ENCODE measurements at regions not wholly inside any gene's neighbourhood (a gene's known extent, or its start where the extent isn't known, plus 50 kb on each side); places are given as distances from the start of the nearest gene placed in this dataset.

DNA sequence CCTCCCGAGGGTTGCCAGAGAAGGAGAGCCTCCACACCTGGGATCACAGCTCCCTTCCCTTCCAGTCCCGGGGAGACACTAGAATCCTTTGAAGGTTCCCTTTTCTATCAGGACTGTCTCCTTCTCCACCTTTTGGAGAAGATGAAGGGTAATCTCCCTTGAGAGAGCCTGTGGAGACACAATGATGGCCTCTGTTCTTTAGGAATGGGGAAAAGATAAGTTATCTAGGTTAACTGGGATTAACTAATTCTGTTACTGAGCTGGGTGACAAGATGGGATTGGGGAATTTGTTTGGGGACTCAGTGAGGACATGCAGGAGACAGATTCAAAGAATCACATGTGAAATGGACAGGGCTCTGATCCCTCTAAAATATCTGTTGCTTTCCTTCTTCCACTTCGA, 181.1 kb upstream of the BMPER start:
- CTCF ChIA-PET: no interaction called here
- in situ Hi-C loops (cut with HindIII; ENCODE audit: low pct_unique_long_range_greater_than_20kb, low sequenced_read_pairs): no loop called here
- intact Hi-C loops (cut with micrococcal nuclease; ENCODE audit: unreplicated experiment): no loop called here

DNA sequence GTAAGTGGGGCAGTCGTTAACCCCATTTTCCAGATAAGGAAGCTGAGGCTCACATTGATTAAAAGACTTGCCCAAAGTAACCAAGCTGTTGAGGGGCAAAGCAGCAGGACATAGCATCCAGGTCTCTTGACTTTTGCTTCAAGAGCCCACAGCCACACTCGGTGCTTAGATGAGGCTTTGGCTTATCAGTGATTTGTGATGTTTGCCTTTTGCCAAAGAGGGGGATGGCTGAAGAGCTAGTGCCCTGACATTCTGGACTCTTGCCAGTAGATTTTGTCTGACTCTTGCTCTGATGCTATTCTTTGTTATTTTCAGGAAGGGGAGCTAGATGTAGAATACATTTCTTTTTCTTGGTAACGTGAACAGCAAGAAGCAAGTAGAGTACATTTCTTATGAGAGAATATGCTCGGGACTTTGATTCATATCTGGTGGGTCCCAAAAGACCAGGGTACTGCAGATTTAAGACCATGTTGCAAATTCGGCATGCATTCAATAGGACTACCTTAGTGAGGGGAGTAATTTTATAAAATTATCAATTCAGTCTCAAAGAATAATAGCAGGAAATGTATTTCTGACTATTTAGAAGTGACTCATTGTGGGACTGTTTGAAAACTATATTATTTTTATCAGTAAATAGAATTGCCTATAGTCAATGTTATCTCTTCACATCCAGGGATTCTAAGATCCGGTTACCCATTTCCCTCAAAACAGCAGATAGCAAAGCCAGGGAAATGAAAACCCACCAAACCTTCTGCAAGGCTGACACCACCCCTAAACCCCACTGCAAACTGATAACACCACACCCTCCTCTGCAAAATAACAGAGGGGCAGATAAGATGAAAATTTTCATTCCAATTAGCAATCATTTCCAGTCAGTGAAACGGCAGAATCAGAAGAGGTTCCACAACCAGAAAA, 180.0 kb upstream of the BMPER start:
- DNase-seq (ENCODE audit: low read depth, low spot score): no peak
- no peaks in the 10 kb centered on the region for H3K4me1 ChIP-seq (ENCODE audit: control insufficient read depth, insufficient read depth, low read length)
- TF ChIP-seq, protein P1, sequence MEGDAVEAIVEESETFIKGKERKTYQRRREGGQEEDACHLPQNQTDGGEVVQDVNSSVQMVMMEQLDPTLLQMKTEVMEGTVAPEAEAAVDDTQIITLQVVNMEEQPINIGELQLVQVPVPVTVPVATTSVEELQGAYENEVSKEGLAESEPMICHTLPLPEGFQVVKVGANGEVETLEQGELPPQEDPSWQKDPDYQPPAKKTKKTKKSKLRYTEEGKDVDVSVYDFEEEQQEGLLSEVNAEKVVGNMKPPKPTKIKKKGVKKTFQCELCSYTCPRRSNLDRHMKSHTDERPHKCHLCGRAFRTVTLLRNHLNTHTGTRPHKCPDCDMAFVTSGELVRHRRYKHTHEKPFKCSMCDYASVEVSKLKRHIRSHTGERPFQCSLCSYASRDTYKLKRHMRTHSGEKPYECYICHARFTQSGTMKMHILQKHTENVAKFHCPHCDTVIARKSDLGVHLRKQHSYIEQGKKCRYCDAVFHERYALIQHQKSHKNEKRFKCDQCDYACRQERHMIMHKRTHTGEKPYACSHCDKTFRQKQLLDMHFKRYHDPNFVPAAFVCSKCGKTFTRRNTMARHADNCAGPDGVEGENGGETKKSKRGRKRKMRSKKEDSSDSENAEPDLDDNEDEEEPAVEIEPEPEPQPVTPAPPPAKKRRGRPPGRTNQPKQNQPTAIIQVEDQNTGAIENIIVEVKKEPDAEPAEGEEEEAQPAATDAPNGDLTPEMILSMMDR (IDR thresholded peaks at IDR 0.05): no peak
- TF ChIP-seq SIN3A (IDR thresholded peaks at IDR 0.05; ENCODE audit: borderline replicate concordance, insufficient read depth, low read depth, low read length): no peak
- TF ChIP-seq TCF7L2 (IDR thresholded peaks at IDR 0.05; ENCODE audit: low read depth, low read length): no peak
- in situ Hi-C loops (cut with HindIII; ENCODE audit: low pct_unique_long_range_greater_than_20kb, low sequenced_read_pairs) (no loop called here), intact Hi-C loops (cut with micrococcal nuclease; ENCODE audit: unreplicated experiment) (no loop called here)
- peaks cover 2% of the 10 kb centered on the region; the same call in 1 of the 2 replicates for H3K27me3 ChIP-seq (ENCODE audit: control insufficient read depth, insufficient read depth, low read length)
- no peaks in the 10 kb centered on the region for H3K36me3 ChIP-seq (ENCODE audit: control insufficient read depth, insufficient read depth, low read length)
- no peak overlapping the region for H3K4me3 ChIP-seq (ENCODE audit: low read depth in 2 of 2, low read length in 2 of 2)
- ChIA-PET CTCF (no interaction called here), POLR2A (no interaction called here)
- ATAC-seq: no peak
- H3K9me3 ChIP-seq (ENCODE audit: control insufficient read depth, insufficient read depth, low read depth, low read length): no peaks in the 10 kb centered on the region
- no TSS peak for BruUV-seq (replicated peaks)
- no peak overlapping the region for H3K27ac ChIP-seq (ENCODE audit: low read length)

More for the DNA sequence above, 181.1 kb upstream of the BMPER start:
- no peaks in the 10 kb centered on the region for H3K4me1 ChIP-seq (ENCODE audit: control insufficient read depth, insufficient read depth, low read length)
- H3K27me3 ChIP-seq (ENCODE audit: control insufficient read depth, insufficient read depth, low read length): peaks cover 2% of the 10 kb centered on the region; the same call in 1 of the 2 replicates
- no peaks in the 10 kb centered on the region for H3K9me3 ChIP-seq (ENCODE audit: control insufficient read depth, insufficient read depth, low read depth, low read length)
- no peak for DNase-seq (ENCODE audit: low read depth, low spot score)
- no peaks in the 10 kb centered on the region for H3K36me3 ChIP-seq (ENCODE audit: control insufficient read depth, insufficient read depth, low read length)
- TF ChIP-seq, protein P2, sequence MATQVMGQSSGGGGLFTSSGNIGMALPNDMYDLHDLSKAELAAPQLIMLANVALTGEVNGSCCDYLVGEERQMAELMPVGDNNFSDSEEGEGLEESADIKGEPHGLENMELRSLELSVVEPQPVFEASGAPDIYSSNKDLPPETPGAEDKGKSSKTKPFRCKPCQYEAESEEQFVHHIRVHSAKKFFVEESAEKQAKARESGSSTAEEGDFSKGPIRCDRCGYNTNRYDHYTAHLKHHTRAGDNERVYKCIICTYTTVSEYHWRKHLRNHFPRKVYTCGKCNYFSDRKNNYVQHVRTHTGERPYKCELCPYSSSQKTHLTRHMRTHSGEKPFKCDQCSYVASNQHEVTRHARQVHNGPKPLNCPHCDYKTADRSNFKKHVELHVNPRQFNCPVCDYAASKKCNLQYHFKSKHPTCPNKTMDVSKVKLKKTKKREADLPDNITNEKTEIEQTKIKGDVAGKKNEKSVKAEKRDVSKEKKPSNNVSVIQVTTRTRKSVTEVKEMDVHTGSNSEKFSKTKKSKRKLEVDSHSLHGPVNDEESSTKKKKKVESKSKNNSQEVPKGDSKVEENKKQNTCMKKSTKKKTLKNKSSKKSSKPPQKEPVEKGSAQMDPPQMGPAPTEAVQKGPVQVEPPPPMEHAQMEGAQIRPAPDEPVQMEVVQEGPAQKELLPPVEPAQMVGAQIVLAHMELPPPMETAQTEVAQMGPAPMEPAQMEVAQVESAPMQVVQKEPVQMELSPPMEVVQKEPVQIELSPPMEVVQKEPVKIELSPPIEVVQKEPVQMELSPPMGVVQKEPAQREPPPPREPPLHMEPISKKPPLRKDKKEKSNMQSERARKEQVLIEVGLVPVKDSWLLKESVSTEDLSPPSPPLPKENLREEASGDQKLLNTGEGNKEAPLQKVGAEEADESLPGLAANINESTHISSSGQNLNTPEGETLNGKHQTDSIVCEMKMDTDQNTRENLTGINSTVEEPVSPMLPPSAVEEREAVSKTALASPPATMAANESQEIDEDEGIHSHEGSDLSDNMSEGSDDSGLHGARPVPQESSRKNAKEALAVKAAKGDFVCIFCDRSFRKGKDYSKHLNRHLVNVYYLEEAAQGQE (IDR thresholded peaks at IDR 0.05; ENCODE audit: insufficient read depth in 1 of 2, low read depth in 2 of 2, low read length in 1 of 2): no peak
- TF ChIP-seq POLR2AphosphoS5 (IDR thresholded peaks at IDR 0.05; ENCODE audit: low read depth, low read length) (no peak), TCF7L2 (IDR thresholded peaks at IDR 0.05; ENCODE audit: low read depth, low read length) (no peak), SIN3A (IDR thresholded peaks at IDR 0.05; ENCODE audit: borderline replicate concordance, insufficient read depth, low read depth, low read length) (no peak)
- TF ChIP-seq, protein P1 (IDR thresholded peaks at IDR 0.05): no peak
- no peak overlapping the region for H3K4me3 ChIP-seq (ENCODE audit: low read depth in 2 of 2, low read length in 2 of 2)
- BruUV-seq (replicated peaks): no TSS peak
- H3K27ac ChIP-seq (ENCODE audit: low read length): no peak overlapping the region
- POLR2A ChIA-PET: no interaction called here
- ATAC-seq: no peak
